Suprapubic skin (tissue), 4 donors: ENCODE measurements at regions not wholly inside any gene's neighbourhood (a gene's known extent, or its start where the extent isn't known, plus 50 kb on each side); places are given as distances from the start of the nearest gene placed in this dataset.
A peak's percentile ranks its signal among the peaks of the same experiment; 100 is the strongest.

Source experiments
- DNase-seq, 2 donors: peaks; one replicate each; pipeline ENCODE4 v3.0.0-alpha.2; 2019; ENCODE audit warnings: low spot score in 2 of 2
- H3K27ac ChIP-seq: fragments of 200-600 bp; sonication (generic); one replicate; pipeline ENCODE4 v1.5.1; 2019
- H3K27me3 ChIP-seq: fragments of 200-600 bp; sonication (generic); one replicate; pipeline ENCODE4 v1.5.1; 2019
- H3K36me3 ChIP-seq: fragments of 200-600 bp; sonication (generic); one replicate; pipeline ENCODE4 v1.5.1; 2019
- H3K4me1 ChIP-seq: fragments of 200-600 bp; sonication (generic); one replicate; pipeline ENCODE4 v1.5.1; 2019
- H3K4me3 ChIP-seq: fragments of 200-600 bp; sonication (generic); one replicate; pipeline ENCODE4 v1.5.1; 2019; ENCODE audit warnings: mild to moderate bottlenecking
- H3K9me3 ChIP-seq: fragments of 200-600 bp; sonication (generic); one replicate; pipeline ENCODE4 v1.5.1; 2019
- CTCF ChIP-seq, 2 donors: fragments of 200-600 bp in 1 of 2; fragments of 450-650 bp in 1 of 2; sonication (generic) in 1 of 2; IDR thresholded peaks; one replicate each; pipeline ENCODE4 v1.5.1; 2016 to 2019; ENCODE audit warnings: antibody characterized with exemption in 2 of 2, mild to moderate bottlenecking in 1 of 2, moderate library complexity in 1 of 2
- EP300 ChIP-seq: sonication (generic); formaldehyde crosslinking; IDR thresholded peaks from one replicate; pipeline ENCODE4 v1.6.1; 2017; ENCODE audit warnings: antibody characterized with exemption
- POLR2A ChIP-seq, 2 donors: fragments of 450-650 bp; IDR thresholded peaks; one replicate each; pipeline ENCODE4 v1.6.1; 2017; ENCODE audit warnings: antibody characterized with exemption in 2 of 2, mild to moderate bottlenecking in 2 of 2, moderate library complexity in 2 of 2
- POLR2AphosphoS5 ChIP-seq, 3 donors: sonication (generic); formaldehyde crosslinking; IDR thresholded peaks; one replicate each; pipeline ENCODE4 v1.6.1; 2017; ENCODE audit warnings: antibody characterized with exemption in 3 of 3
- WGBS: methylation state at CpG from one replicate; pipeline ENCODE4 v1.1.5; 2018; 5-methylcytosine and 5-hydroxymethylcytosine counted together

GRCh38 chr12:124621296-124621660 is 53.9 kb upstream of the NCOR2 start:
- no peak for TF ChIP-seq CTCF (IDR thresholded peaks at IDR 0.05)
- peak in 2 of 3 donors; percentile 3 to 20 for TF ChIP-seq POLR2AphosphoS5 (IDR thresholded peaks at IDR 0.05)
- TF ChIP-seq EP300 = no peak
- TF ChIP-seq POLR2A (IDR thresholded peaks at IDR 0.05) = no peak
- WGBS = 9% methylated on average over 9 of the region's 11 CpGs
- peak; percentile 87 to 91 for DNase-seq
- no peaks in the 10 kb centered on the region for H3K36me3 ChIP-seq
- peak overlapping the region; percentile 66 for H3K27ac ChIP-seq
- H3K4me1 ChIP-seq = peaks cover 30% of the 10 kb centered on the region
- H3K9me3 ChIP-seq = no peaks in the 10 kb centered on the region
- H3K27me3 ChIP-seq = no peaks in the 10 kb centered on the region
- H3K4me3 ChIP-seq = no peak overlapping the region

GRCh38 chr12:124620606-124621295 is 53.3 kb upstream of the NCOR2 start:
- Histone ChIP-seq H3K27me3 (no peaks in the 10 kb centered on the region), H3K27ac (peak overlapping the region; percentile 66), H3K4me1 (peaks cover 25% of the 10 kb centered on the region), H3K9me3 (no peaks in the 10 kb centered on the region), H3K4me3 (no peak overlapping the region), H3K36me3 (no peaks in the 10 kb centered on the region)
- DNase-seq = no peak
- TF ChIP-seq POLR2AphosphoS5 (IDR thresholded peaks at IDR 0.05) (peak in 1 of 3 donors; percentile 1), EP300 (no peak)
- WGBS = 55% methylated on average over 11 of the region's 12 CpGs

GRCh38 chr12:124618291-124618902 is 51.0 kb upstream of the NCOR2 start:
- WGBS = 90% methylated on average over 21 of the region's 21 CpGs
- H3K27me3 ChIP-seq = no peaks in the 10 kb centered on the region
- H3K36me3 ChIP-seq = no peaks in the 10 kb centered on the region
- no peaks in the 10 kb centered on the region for H3K9me3 ChIP-seq
- no peak for TF ChIP-seq EP300
- no peak for DNase-seq
- H3K4me3 ChIP-seq = no peak overlapping the region
- H3K4me1 ChIP-seq = peaks cover 22% of the 10 kb centered on the region
- no peak overlapping the region for H3K27ac ChIP-seq

GRCh38 chr12:124617615-124618014 is 50.2 kb upstream of the NCOR2 start:
- Histone ChIP-seq H3K27me3 (no peaks in the 10 kb centered on the region), H3K27ac (no peak overlapping the region), H3K4me3 (no peak overlapping the region), H3K36me3 (no peaks in the 10 kb centered on the region), H3K4me1 (peaks cover 15% of the 10 kb centered on the region), H3K9me3 (no peaks in the 10 kb centered on the region)
- WGBS = 74% methylated on average over 6 of the region's 19 CpGs
- DNase-seq = no peak
- TF ChIP-seq CTCF (IDR thresholded peaks at IDR 0.05) = no peak
- no peak for TF ChIP-seq EP300
- TF ChIP-seq POLR2AphosphoS5 (IDR thresholded peaks at IDR 0.05) = no peak
- TF ChIP-seq POLR2A (IDR thresholded peaks at IDR 0.05) = no peak
